GM12891 (cell line): ENCODE measurements at regions not wholly inside any gene's neighbourhood (a gene's known extent, or its start where the extent isn't known, plus 50 kb on each side); places are given as distances from the start of the nearest gene placed in this dataset.
"Not testable (repeated sequence)": the region's sequence is repeated elsewhere in the genome, so short reads cannot be mapped to it uniquely, and the experiment has no call there.

ENCODE experiments used
- DNase-seq: peaks from one replicate; pipeline ENCODE4 v3.0.0; 2011; ENCODE audit warnings: low spot score; ENCODE audit not compliant: insufficient read length
- FAIRE-seq: peaks from 2 replicates; lab custom pipeline; 2011; peaks lifted over from hg19 to GRCh38; lab: Jason Lieb, UNC
- PAX5 ChIP-seq: IDR thresholded peaks from 2 replicates; pipeline ENCODE4 v1.6.1; 2011; ENCODE audit warnings: low read length, moderate library complexity, mild to moderate bottlenecking; ENCODE audit not compliant: insufficient read depth, severe bottlenecking
- POLR2A ChIP-seq: IDR thresholded peaks from 2 replicates; pipeline ENCODE4 v1.6.1; 2011; ENCODE audit warnings: low read depth, low read length, control low read depth
- POLR2AphosphoS5 ChIP-seq: IDR thresholded peaks from 2 replicates; pipeline ENCODE4 v1.6.1; 2011; ENCODE audit warnings: low read depth, low read length, control low read depth
- POU2F2 ChIP-seq: IDR thresholded peaks from 2 replicates; pipeline ENCODE4 v1.6.1; 2011; ENCODE audit warnings: low read depth, mild to moderate bottlenecking, control low read depth, low read length, moderate library complexity
- SPI1 ChIP-seq: IDR thresholded peaks from 2 replicates; pipeline ENCODE4 v1.6.1; 2011; ENCODE audit warnings: low read depth, low read length, control low read depth
- TAF1 ChIP-seq: IDR thresholded peaks from 2 replicates; pipeline ENCODE4 v1.6.1; 2011; ENCODE audit warnings: low read depth, low read length, control low read depth

DNA sequence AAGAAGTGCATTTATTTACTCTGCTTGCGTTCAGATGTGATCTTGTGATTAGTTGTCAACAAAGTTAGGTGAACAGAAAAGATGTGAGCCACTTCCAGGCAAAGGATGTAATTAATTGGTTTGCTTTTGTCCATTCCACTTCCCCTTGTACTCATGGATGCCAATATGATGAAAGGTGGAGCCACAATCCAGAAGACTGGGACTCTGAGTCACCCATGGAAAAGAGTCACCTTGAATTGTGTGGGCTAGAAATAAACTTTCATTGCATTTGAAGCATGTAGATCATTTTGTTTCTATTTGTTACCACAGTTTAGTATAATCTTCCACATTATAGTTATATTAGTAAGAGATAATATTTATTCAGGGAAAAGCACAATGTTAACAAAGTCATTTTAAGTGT lies 684.2 kb downstream of the LTN1 start:
- FAIRE-seq = no peak

DNA sequence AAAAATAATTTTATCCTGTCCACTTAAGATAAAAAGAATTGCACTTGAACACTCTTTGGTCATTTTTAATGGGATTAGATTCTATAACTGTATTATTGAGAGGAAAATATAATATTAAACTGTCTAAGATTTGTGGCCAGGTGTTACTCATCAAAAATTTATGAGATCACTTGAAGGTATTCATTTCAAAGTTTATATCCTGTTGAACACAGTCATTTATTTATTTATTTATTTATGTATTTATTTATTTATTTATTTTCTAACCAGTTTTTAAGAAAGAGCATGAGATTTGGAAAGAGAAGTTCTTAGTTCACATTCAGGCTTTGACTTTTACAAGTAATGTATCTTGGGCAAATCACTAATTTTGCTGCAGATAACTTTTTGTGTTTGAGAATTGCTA lies 692.7 kb downstream of the LTN1 start:
- FAIRE-seq = no peak
- no peak for DNase-seq
- TF ChIP-seq POLR2AphosphoS5 (no peak), POLR2A (no peak), PAX5 (no peak), TAF1 (no peak), SPI1 (no peak), POU2F2 (no peak)

More for the DNA sequence above, 684.2 kb downstream of the LTN1 start:
- no peak for DNase-seq
- no peak for TF ChIP-seq POLR2A
- TF ChIP-seq POLR2AphosphoS5 = no peak
- no peak for TF ChIP-seq TAF1
- no peak for TF ChIP-seq SPI1
- no peak for TF ChIP-seq POU2F2
- TF ChIP-seq PAX5 = no peak

DNA sequence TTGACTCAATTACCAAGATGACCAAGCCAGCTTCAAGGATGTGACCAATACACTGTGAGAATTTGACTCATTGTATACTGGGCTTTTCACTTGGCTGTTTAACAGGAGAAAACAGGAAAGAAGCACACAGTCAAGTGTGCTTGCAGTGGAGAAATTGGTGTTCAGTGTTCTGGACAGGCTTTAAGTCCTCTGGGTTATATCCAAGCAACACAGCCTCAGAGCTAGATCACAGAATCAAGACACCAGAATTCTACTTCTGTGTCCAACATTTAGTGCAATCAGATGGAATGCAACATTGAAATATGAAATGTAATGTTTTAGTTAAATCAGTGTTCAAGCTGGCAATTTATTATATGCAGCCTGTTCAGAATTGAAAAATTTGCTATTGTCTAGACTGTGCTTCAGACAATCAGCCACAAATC lies 694.4 kb downstream of the LTN1 start:
- no peak for FAIRE-seq
- no peak for DNase-seq
- TF ChIP-seq POLR2AphosphoS5 (no peak), POU2F2 (no peak), PAX5 (no peak), POLR2A (no peak), TAF1 (no peak), SPI1 (no peak)

DNA sequence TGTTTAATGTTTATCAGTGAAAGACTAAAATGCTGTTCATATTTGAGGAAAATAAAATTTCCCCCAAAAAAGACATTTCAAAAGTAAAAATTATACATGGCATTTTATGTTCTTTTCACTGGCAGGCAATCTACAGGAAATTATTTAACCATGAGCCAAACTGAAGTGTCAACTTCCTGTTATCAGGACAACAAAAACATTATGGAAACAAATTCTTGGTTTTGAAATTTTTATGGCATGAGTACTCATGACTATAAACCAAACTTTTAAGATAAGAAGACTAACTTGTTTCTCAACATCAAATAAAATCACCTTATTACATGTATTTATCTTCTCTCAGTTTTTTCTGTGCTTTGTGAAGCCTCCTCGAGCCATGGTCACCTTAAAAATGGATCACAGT lies 698.6 kb downstream of the LTN1 start:
- no peak for FAIRE-seq
- TF ChIP-seq POU2F2 (no peak), SPI1 (no peak), TAF1 (no peak), POLR2AphosphoS5 (no peak), PAX5 (no peak), POLR2A (no peak)
- no peak for DNase-seq

DNA sequence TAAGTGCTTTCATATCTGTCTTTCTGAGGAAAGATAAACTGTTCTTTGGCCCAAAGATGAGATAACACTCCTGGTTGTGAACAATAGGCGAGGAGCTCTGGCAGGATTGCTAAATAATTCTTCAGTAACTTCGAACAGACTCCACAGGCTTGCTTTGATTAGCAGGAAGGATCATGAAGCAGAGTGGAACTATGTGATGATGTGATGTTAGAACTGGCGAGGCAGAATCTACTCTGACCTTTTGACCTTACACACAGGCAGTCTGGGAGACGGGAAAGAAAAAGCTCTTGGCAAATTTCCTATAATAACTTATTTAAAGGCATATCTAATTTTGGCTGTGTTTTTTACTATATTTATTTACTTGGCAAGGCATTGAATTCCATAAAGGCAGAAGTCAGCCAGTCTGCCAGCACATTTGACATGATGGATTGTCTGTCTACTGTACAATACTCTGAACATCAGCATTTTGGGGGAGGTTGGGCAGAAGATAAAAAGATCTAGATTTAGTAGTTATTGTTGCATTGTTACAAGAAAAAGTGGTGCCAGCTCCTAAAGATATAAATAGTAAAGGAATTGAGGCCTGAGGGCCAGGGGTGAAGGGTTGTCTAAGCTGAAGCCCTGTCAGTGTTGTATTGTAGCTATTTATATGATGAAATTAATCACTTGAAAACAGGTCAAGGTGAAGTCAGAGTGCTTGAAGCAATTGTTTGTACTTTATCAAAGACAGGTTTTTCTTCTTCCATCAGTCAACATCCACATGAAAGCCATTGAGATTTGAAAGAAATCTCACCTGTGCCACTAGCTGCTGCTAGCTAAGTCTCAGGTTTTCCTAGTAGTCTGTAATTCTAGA lies 708.8 kb downstream of the LTN1 start:
- no peak for FAIRE-seq

DNA sequence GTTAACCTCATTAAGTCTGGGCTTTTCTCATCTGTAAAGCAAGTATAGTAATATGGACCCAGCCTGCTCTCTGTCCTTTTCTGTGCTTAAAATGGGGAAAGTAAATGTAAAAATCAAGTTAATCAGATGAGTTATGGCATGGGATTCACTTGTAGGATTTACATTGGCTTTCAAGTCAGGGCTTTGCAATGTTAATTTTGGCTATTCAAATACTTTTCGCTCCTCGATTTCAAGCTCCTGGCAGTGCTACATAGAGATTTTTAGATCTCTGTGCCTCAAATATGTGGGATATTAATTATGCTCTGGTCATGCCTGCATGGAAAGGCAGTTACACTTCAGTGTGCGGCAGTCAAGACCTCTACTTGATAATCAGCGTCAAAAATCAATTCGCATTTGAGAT lies 709.8 kb downstream of the LTN1 start:
- DNase-seq = no peak
- TF ChIP-seq SPI1 = no peak
- no peak for TF ChIP-seq PAX5
- TF ChIP-seq POLR2A = no peak
- TF ChIP-seq POLR2AphosphoS5 = no peak
- no peak for TF ChIP-seq TAF1
- TF ChIP-seq POU2F2 = no peak
- no peak for FAIRE-seq

More for the DNA sequence above, 708.8 kb downstream of the LTN1 start:
- no peak for TF ChIP-seq TAF1
- no peak for TF ChIP-seq POLR2AphosphoS5
- TF ChIP-seq PAX5 = no peak
- no peak for TF ChIP-seq POU2F2
- no peak for TF ChIP-seq SPI1
- TF ChIP-seq POLR2A = no peak
- DNase-seq = no peak

DNA sequence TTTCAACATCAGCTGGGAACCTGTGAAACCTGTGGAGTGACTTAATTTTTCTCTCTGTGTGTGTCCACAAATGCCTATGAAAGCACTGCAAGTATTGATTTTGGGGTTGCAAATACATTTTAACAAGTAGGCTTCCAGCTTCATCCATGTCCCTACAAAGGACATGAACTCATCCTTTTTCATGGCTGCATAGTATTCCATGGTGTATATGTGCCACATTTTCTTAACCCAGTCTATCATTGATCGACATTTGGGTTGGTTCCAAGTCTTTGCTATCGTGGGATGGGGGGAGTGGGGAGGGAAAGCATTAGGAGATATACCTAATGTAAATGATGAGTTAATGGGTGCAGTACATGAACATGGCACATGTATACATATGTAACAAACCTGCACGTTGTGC lies 711.3 kb downstream of the LTN1 start:
- not testable (repeated sequence) for DNase-seq, FAIRE-seq

DNA sequence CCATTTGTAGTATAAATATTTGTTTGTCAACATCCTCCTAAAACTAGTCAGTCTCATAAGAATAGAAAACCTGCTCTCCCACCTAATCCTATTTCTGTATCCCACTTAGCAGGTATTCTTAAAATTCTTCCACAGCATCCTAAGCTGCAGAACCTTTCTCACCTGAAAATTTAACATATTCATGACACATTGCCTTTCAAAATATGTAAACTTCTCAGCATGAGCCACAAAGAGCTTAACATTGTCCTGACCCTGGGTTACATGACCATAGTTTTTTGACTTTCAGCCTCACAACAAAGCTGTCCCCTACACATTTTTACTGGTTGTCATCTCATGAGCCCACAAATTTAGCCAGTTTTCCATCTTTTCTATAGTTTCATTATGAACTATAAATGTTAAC lies 712.1 kb downstream of the LTN1 start:
- TF ChIP-seq SPI1 (no peak), POU2F2 (no peak), POLR2A (no peak), POLR2AphosphoS5 (no peak), PAX5 (no peak), TAF1 (no peak)
- FAIRE-seq (no peak), DNase-seq (no peak)

DNA sequence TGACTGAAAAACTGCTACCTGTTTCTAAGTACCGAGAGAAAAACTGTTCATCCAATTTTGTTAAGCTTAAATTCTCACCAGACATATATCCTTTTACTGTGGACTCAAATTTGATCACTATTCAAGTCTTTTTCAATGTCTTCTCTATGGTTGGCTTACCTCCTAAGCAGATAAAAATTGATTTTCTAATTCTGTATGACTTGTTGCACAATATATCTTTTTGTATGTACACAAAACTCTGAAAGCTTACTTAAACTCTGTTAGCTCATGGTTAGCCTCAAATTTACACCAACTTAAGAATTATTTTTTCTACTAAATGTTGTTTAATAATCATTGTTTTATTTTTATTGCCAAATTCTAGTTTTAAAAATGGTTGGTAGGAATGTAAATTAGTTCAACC lies 715.4 kb downstream of the LTN1 start:
- no peak for FAIRE-seq
- no peak for DNase-seq
- TF ChIP-seq TAF1 (no peak), SPI1 (no peak), POLR2AphosphoS5 (no peak), POU2F2 (no peak), POLR2A (no peak), PAX5 (no peak)
